GM21723 (cell line): ENCODE measurements at regions not wholly inside any gene's neighbourhood (a gene's known extent, or its start where the extent isn't known, plus 50 kb on each side); places are given as distances from the start of the nearest gene placed in this dataset.
"Not testable (repeated sequence)": the region's sequence is repeated elsewhere in the genome, so short reads cannot be mapped to it uniquely, and the experiment has no call there.

Experiments used
- ATAC-seq: cut with Tn5 transposase; IDR thresholded peaks from one replicate; pipeline ENCODE4 v1.9.1; 2021; ENCODE audit warnings: mild to moderate bottlenecking, moderate library complexity; ENCODE audit not compliant: unreplicated experiment

DNA sequence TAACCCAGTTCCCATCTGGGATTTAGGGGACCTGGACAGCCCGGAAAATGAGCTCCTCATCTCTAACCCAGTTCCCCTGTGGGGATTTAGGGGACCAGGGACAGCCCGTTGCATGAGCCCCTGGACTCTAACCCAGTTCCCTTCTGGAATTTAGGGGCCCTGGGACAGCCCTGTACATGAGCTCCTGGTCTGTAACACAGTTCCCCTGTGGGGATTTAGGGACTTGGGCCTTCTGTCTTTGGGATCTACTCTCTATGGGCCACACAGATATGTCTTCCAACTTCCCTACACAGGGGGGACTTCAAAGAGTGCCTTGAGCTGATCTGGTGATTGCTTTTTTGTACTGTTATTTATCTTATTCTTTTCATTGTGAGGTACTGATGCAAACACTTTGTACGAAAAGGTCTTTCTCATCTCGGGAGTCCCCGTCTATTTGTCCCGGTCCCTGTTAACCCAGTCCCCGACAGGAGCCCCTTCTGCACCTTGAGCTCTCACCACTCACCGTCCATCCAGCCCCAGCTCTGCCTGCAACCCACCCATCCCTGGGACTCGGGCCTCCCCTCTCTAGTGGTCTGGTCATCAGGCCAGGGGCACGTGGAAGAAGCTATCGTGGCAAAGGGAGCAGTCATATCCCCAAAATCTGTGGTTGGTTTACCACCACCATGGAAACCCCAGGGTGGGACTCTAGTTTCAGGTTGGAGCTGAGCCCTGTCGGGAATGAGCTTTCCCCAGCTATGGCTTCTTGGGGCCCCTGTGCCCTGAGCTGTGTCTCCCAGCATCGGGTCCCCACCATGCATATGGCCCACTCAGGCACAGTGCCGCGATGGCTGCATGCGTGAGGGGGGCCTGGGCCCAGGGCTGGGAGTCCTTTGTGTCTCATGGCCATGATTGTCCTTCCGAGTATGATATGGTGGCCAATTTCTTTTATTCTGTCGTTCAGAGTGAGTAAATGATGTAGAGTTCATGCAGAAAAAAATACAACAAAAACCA lies 270.4 kb upstream of the PLCXD1 start:
- ATAC-seq: not testable (repeated sequence)

DNA sequence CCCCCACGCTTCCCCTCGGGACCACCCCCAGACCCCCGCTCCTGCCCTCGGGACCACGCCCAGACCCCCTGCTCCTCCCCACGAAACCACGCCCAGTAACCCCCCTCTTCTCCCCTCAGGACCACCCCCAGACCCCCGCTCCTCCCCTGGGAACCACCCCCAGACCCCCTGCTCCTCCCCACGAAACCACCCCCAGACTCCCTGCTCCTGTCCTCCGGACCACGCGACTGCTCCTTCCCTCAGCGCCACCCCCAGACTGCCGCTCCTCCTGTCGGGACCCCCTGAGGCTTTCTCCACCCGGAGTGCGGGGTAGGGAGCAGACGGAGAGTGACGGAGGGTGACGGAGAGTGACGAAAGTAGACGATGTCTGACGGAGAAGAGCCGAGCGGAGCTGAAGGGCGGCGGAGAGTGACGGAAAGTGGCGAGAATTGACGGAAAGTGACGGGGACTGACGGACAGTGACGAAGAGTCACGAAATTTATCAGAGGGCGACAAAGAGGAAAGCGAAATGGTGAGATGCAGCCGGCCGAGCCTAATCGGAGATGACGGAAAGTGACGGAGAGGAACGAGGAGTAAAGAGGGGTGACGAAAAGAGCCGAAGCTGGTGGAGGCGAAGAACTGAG lies 267.2 kb upstream of the PLCXD1 start:
- ATAC-seq: not testable (repeated sequence)

DNA sequence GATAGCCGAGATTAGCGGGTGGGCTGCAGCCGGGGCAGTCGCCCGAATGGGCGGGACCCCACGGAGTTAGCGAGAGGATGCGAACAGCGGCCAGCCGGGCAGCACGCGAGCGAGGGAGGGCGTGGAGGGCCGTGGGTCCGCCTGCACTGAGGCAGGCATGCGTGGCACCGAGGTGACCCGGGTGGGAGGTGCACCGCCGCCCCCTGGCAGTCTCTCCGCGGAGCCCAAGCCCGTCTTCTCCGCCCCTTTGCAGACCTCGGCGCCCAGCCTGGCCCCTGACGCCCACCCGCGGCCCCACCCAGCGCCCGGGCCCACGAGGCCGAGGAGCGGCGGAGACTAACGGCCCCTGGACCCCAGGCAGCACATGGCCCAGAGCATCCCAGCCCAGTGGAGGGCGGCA lies 266.7 kb upstream of the PLCXD1 start:
- not testable (repeated sequence) for ATAC-seq

DNA sequence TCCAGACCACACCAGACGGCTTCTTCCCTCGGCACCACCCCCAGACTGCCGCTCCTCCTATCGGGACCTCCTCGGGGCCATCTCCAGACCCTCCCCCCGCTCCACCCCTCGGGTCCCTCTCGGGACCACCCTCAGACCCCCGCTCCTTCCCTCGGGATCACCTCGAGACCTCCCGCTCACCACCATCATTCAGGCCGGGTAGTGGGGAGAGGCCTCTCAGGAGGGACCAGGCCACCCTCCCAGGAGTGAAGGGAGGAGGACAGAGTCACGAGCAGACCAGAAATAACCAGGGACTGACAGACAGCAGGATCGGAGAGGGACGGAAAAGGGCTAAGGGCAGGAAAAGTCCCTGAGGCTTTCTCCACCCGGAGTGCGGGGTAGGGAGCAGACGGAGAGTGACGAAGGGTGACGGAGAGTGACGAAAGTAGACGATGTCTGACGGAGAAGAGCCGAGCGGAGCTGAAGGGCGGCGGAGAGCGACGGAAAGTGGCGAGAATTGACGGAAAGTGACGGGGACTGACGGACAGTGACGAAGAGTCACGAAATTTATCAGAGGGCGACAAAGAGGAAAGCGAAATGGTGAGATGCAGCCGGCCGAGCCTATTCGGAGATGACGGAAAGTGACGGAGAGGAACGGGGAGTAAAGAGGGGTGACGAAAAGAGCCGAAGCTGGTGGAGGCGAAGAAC lies 262.3 kb upstream of the PLCXD1 start:
- peak; percentile 83 for ATAC-seq

DNA sequence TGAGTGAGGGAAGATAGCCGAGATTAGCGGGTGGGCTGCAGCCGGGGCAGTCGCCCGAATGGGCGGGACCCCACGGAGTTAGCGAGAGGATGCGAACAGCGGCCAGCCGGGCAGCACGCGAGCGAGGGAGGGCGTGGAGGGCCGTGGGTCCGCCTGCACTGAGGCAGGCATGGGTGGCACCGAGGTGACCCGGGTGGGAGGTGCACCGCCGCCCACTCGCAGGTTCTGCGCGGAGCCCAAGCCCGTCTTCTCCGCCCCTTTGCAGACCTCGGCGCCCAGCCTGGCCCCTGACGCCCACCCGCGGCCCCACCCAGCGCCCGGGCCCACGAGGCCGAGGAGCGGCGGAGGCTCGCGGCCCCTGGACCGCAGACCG lies 261.7 kb upstream of the PLCXD1 start:
- not testable (repeated sequence) for ATAC-seq

DNA sequence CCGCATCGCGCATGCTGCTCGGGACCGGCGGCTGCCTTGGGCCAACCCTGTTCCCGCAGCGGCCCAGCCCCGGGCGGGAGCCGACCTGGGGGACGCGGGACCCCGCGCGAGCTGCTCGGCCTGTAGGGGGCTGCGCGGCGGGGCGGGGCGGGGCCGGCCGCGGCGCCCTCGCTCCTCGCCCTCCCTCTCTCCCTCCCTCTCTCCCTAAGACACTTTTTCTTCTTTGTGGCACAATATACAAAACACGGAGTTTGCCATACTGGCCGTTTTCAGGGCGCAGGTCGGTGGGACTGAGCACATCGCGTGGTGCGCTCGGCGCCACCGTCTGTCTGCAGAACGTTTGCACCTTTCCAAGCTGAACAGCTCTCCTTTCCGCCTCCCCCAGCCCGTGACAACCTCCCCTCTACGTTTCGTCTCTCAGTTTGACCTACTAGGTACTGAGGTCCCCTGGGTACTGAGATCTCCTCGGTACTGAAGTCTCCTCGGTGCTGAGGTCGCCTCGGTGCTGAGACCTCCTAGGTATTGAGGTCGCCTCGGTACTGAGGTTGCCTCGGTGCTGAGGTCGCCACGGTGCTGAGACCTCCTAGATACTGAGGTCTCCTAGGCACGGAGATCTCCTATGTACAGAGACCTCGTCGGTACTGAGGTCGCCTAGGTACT lies 261.1 kb upstream of the PLCXD1 start:
- no peak for ATAC-seq

DNA sequence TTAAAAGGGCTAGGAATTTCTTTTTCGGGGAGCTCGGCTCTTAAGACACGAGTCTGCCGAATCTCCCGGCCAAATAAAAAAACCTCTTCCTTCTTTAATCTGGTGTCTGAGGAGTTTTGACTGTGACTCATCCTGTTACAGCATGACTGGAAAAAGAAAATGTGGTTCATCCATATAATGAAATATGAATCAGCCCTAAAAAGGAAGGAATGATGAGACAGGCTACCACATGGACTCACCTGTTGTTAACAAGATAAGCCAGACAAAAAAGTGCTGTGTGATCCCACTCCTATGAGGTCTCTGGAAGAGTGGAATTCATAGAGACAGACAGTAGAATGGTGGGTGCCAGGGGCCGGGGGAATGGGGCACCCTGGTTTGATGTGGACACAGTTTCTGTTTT lies 257.0 kb upstream of the PLCXD1 start:
- not testable (repeated sequence) for ATAC-seq
